ENCODE measurements at regions not wholly inside any gene's neighbourhood (a gene's known extent, or its start where the extent isn't known, plus 50 kb on each side); places are given as distances from the start of the nearest gene placed in this dataset.

DNA sequence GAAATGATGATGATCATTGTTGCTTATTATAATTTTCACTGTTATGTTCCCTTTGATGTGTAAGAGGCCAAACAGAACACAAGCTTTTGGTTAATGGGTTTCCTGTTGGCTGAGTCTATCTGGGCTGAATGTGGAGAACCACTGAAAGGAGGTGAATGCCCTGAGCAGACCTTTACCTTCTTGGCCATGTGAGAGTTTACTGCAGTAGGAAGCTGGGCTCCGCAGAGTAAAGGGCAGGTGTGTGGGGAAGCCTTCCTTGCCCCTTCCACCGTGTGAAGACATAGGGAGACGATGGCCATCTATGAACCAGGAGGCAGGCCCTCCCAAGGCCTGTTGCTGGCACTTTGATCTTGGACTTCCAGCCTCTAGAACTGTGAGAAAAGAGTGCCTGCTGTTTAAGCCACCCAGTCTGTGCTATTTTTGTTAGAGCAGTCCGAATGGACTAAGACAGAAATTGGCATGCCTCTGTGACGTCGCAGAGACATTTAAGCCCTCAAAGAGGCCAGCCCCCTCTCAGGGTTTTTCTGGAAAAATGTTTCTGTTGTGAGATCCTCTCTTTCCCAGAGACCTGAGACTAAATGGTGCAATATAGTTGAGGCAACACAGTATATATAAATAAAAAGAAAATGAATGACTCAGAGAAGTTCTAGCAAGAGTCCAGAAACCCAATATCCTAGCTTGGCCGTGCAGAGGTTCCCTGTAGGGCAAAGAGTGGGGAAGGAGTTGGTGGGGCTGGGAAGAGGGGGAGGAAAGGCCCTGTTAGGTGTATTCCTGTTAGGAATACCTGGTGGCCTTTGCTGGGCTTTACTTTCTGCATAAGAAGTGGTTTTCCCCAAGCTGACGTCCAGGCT lies 121.9 kb upstream of the LGALSL start:
- Histone ChIP-seq H3K27ac (ENCODE audit: low read depth, low read length) (no peak overlapping the region), H3K27me3 (ENCODE audit: insufficient read depth, low read length, poor library complexity, severe bottlenecking) (no peaks in the 10 kb centered on the region), H3K9me3 (ENCODE audit: low read length) (no peaks in the 10 kb centered on the region), H3K4me3 (ENCODE audit: low read length) (no peak overlapping the region), H3K36me3 (ENCODE audit: insufficient read depth, low read length) (no peaks in the 10 kb centered on the region), H3K4me1 (ENCODE audit: insufficient read depth, low read length) (peaks cover 24% of the 10 kb centered on the region)
- Mint-ChIP-seq H3K4me1 (peaks cover 18 to 21% (median 20%) of the 10 kb centered on the region in 3 donors), H3K27me3 (peaks cover 0 to 1% of the 10 kb centered on the region in 2 donors), H3K27ac (peak overlapping the region in 1 of 8 donors; percentile 38), H3K4me3 (no peak overlapping the region), H3K9me3 (no peaks in the 10 kb centered on the region), H3K36me3 (no peaks in the 10 kb centered on the region)
- ChIA-PET POLR2A (no interaction called here), CTCF (interaction anchor here (0.9 to 9.6 kb wide), 18 partner anchors 8 to 536 kb away, joined by 3 to 184 read pairs (median 5); partner anchors contain the start of gene AFTPH)
- DNase-seq: no peak

DNA sequence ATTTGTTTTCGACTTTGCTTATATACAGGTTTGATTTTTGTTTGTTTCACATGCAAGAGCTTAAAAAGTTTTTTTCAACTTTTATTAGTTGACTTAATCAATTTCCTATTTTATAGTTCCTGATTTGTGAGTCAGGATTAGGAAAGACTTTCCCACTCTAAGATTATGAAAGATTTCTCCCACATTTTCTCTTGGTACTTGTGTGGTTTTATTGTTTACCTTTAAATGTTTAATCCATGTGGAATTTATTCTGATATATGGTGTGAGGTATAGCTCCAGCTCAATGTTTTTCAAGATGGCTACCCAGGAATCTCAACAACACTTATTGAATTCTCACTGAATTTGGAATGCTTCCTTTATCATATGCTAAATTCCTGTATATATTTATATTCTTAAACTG lies 117.8 kb upstream of the LGALSL start:
- H3K27me3 Mint-ChIP-seq: peaks cover 1 to 3% of the 10 kb centered on the region in 2 donors
- peaks cover 4 to 7% (median 5%) of the 10 kb centered on the region in 3 donors for H3K4me1 Mint-ChIP-seq
- no peak overlapping the region for H3K27ac Mint-ChIP-seq
- DNase-seq: no peak
- ChIA-PET POLR2A (no interaction called here), CTCF (interaction anchor here (1.4 kb wide), 1 partner anchor 8 kb away, joined by 3 read pairs; no protein-coding TSS in a partner anchor)
- Histone ChIP-seq H3K4me1 (ENCODE audit: insufficient read depth, low read length) (peaks cover 1% of the 10 kb centered on the region), H3K9me3 (ENCODE audit: low read length) (no peaks in the 10 kb centered on the region), H3K27ac (ENCODE audit: low read depth, low read length) (no peak overlapping the region), H3K36me3 (ENCODE audit: insufficient read depth, low read length) (no peaks in the 10 kb centered on the region), H3K4me3 (ENCODE audit: low read length) (no peak overlapping the region), H3K27me3 (ENCODE audit: insufficient read depth, low read length, poor library complexity, severe bottlenecking) (no peaks in the 10 kb centered on the region)
- peaks cover 0 to 1% (median 0%) of the 10 kb centered on the region in 3 donors for H3K36me3 Mint-ChIP-seq
- H3K9me3 Mint-ChIP-seq: no peaks in the 10 kb centered on the region
- no peak overlapping the region for H3K4me3 Mint-ChIP-seq

DNA sequence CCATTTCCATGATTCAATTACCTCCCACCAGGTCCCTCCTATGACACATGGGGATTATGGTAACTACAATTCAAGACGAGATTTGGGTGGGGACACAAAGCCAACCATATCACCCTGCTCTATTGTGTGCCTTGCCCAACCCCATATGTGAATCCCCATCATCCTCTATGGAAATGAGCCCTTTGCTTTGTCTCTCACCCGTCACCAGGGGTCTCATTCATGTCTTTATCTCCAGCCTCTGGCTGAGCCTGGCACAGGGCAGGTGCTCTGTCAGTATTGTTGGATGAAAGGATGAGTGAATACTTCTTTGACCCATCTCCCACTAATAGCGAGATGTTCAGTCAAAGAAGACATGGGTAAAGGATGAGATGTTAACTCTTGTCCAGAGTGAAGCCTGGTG lies 116.6 kb upstream of the LGALSL start:
- ChIA-PET POLR2A (no interaction called here), CTCF (interaction anchor here (1.0 to 1.4 kb wide), 2 partner anchors 9 kb away, joined by 3 read pairs; no protein-coding TSS in a partner anchor)

DNA sequence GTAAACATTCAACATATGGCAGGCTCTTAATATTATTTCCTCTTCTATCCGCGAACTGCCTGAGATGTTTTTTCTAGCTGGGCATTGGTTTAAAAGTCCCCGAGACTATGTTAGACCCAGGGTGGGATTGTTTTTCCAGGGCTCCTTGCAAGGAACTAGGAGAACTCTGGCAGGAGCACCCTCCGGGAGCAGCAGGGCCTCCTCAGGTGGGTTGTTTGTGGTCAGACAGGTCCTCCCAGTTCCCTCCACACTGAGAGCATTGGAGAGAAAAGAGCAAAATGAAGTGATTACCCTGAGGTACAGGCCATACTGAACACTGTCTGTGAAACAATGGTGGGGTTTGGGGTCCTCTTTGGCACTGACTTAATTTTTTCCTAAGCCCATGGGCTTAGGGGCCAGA lies 115.9 kb upstream of the LGALSL start:
- ChIA-PET CTCF (interaction anchor here (1.0 kb wide), 1 partner anchor 10 kb away, joined by 3 read pairs; no protein-coding TSS in a partner anchor), POLR2A (no interaction called here)
- Mint-ChIP-seq H3K9me3 (no peaks in the 10 kb centered on the region), H3K36me3 (peaks cover 0 to 1% (median 0%) of the 10 kb centered on the region in 3 donors), H3K4me3 (no peak overlapping the region), H3K27me3 (peaks cover 1 to 7% of the 10 kb centered on the region in 2 donors), H3K27ac (no peak overlapping the region), H3K4me1 (peaks cover 4 to 7% (median 5%) of the 10 kb centered on the region in 3 donors)
- H3K4me3 ChIP-seq (ENCODE audit: low read length): no peak overlapping the region
- no peak overlapping the region for H3K27ac ChIP-seq (ENCODE audit: low read depth, low read length)
- H3K9me3 ChIP-seq (ENCODE audit: low read length): no peaks in the 10 kb centered on the region
- H3K27me3 ChIP-seq (ENCODE audit: insufficient read depth, low read length, poor library complexity, severe bottlenecking): no peaks in the 10 kb centered on the region
- H3K36me3 ChIP-seq (ENCODE audit: insufficient read depth, low read length): no peaks in the 10 kb centered on the region
- no peaks in the 10 kb centered on the region for H3K4me1 ChIP-seq (ENCODE audit: insufficient read depth, low read length)
- no peak for DNase-seq

More for the DNA sequence above, 116.6 kb upstream of the LGALSL start:
- no peaks in the 10 kb centered on the region for H3K27me3 ChIP-seq (ENCODE audit: insufficient read depth, low read length, poor library complexity, severe bottlenecking)
- Mint-ChIP-seq H3K27ac (no peak overlapping the region), H3K4me1 (peaks cover 4 to 7% (median 5%) of the 10 kb centered on the region in 3 donors), H3K9me3 (no peaks in the 10 kb centered on the region), H3K27me3 (peaks cover 1 to 4% of the 10 kb centered on the region in 2 donors), H3K36me3 (peaks cover 0 to 1% (median 0%) of the 10 kb centered on the region in 3 donors), H3K4me3 (no peak overlapping the region)
- H3K4me1 ChIP-seq (ENCODE audit: insufficient read depth, low read length): no peaks in the 10 kb centered on the region
- no peak for DNase-seq
- no peaks in the 10 kb centered on the region for H3K9me3 ChIP-seq (ENCODE audit: low read length)
- no peak overlapping the region for H3K4me3 ChIP-seq (ENCODE audit: low read length)
- H3K36me3 ChIP-seq (ENCODE audit: insufficient read depth, low read length): no peaks in the 10 kb centered on the region
- no peak overlapping the region for H3K27ac ChIP-seq (ENCODE audit: low read depth, low read length)

DNA sequence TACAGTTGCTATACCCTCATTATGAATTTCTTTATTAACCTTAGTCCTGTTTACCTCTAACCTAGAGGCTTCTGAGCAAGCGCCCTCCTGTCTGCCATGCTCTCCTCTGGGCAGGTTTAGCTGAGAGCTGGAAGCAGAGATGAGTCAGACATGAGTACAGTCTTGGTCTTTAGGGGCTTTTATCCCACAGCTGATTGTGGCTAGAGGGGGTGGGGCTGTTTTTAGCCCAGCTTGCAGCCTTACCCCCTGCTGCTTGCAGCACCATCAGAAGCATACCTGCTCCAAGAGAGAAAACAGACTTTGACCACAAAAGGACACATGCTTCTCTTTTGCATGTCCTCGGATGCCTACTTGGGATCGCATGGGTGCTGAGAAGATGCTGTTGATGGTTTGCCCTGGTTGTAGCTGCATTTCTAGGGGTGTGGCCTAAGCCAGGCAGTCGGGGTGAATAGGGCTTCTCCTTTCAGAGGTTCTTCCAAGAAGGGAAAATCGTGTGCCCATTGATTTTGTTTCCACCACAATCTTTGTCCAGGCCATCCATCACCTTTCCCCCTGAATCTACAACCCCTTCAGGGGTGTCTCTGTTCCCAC lies 115.0 kb upstream of the LGALSL start:
- Histone ChIP-seq H3K27me3 (ENCODE audit: insufficient read depth, low read length, poor library complexity, severe bottlenecking) (no peaks in the 10 kb centered on the region), H3K4me1 (ENCODE audit: insufficient read depth, low read length) (no peaks in the 10 kb centered on the region), H3K36me3 (ENCODE audit: insufficient read depth, low read length) (no peaks in the 10 kb centered on the region), H3K4me3 (ENCODE audit: low read length) (no peak overlapping the region), H3K27ac (ENCODE audit: low read depth, low read length) (no peak overlapping the region), H3K9me3 (ENCODE audit: low read length) (no peaks in the 10 kb centered on the region)
- H3K27me3 Mint-ChIP-seq: peaks cover 1 to 7% of the 10 kb centered on the region in 2 donors
- peaks cover 0 to 1% (median 0%) of the 10 kb centered on the region in 3 donors for H3K36me3 Mint-ChIP-seq
- no peaks in the 10 kb centered on the region for H3K9me3 Mint-ChIP-seq
- POLR2A ChIA-PET: no interaction called here
- DNase-seq: peak in 1 of 5 donors; percentile 7
- no peak overlapping the region for H3K4me3 Mint-ChIP-seq
- CTCF ChIA-PET: interaction anchor here (1.2 to 3.1 kb wide), 2 partner anchors 8 to 12 kb away, joined by 3 to 19 read pairs; no protein-coding TSS in a partner anchor
- peak overlapping the region in 1 of 8 donors; percentile 89 for H3K27ac Mint-ChIP-seq
- peaks cover 4 to 7% (median 5%) of the 10 kb centered on the region in 3 donors for H3K4me1 Mint-ChIP-seq

DNA sequence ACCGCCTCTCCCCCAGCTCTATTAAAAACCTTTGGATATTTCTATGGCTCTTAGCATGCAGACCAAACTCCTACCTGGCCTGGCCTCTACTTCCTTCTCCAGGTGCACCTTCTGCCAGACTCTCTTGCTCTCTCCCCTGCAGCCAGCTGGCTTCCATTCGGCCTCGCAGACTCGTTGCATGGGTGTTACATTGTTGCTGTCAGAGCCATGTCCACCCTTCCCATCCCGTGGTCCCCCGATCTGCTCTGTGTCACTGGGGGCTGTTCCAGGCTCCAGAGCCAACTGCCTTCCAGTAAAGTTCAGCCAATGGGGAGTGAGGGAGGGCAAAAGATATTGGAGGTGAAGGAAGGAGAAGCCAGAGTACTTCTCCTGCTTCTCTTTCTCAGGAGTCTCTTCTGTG lies 112.5 kb upstream of the LGALSL start:
- Mint-ChIP-seq H3K4me3 (no peak overlapping the region), H3K36me3 (peaks cover 0 to 1% (median 0%) of the 10 kb centered on the region in 3 donors), H3K27ac (no peak overlapping the region), H3K4me1 (peaks cover 4 to 7% (median 5%) of the 10 kb centered on the region in 3 donors), H3K9me3 (no peaks in the 10 kb centered on the region), H3K27me3 (peaks cover 1 to 11% of the 10 kb centered on the region in 2 donors)
- DNase-seq: no peak
- ChIA-PET CTCF (interaction anchor here (3.1 kb wide), 1 partner anchor 11 kb away, joined by 19 read pairs; no protein-coding TSS in a partner anchor), POLR2A (no interaction called here)
- Histone ChIP-seq H3K4me1 (ENCODE audit: insufficient read depth, low read length) (no peaks in the 10 kb centered on the region), H3K27me3 (ENCODE audit: insufficient read depth, low read length, poor library complexity, severe bottlenecking) (no peaks in the 10 kb centered on the region), H3K9me3 (ENCODE audit: low read length) (no peaks in the 10 kb centered on the region), H3K36me3 (ENCODE audit: insufficient read depth, low read length) (no peaks in the 10 kb centered on the region), H3K27ac (ENCODE audit: low read depth, low read length) (no peak overlapping the region), H3K4me3 (ENCODE audit: low read length) (no peak overlapping the region)

DNA sequence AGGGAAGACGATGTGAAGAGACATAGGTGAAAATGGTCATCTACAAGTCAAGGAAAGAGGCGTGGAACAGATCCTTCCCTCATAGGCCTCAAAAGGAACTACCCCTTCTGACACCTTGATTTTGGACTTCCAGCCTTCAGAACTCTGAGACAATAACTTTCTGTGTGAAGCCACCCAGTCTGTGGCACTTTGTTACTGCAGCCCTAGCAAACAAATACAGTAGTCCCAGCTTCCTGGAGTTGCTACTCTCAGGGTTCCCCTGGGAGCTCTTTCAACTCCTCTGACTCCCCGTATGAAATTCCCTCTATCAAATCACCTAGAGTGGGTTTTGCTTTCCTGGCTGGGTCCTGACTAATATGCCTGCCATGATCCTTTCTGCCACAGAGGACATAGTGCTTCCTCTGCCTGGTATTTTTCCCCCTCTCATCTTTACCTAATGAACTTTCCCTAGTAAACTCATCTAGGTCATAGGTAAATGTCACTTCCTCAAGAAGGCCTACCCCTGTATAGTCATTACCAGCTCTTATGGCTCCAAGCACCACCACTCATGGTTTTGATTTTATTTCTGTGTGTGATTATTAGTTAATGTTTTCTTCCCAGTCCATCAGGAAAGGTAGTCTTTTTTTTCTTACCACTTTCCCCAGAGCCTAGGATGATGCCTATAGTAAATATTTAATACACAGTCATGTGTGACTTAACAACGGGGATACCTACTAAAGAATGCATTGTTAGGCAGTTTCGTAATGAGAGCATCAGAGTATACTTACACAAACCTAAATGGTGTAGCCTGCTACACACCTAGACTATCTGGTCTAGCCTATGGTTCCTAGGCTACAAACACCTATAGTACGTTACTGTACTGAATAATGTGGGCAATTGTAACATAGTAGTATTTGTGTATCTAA lies 111.5 kb upstream of the LGALSL start:
- H3K4me1 ChIP-seq (ENCODE audit: insufficient read depth, low read length): no peaks in the 10 kb centered on the region
- H3K27ac ChIP-seq (ENCODE audit: low read depth, low read length): no peak overlapping the region
- peaks cover 4 to 7% (median 5%) of the 10 kb centered on the region in 3 donors for H3K4me1 Mint-ChIP-seq
- no peak for DNase-seq
- no peaks in the 10 kb centered on the region for H3K9me3 ChIP-seq (ENCODE audit: low read length)
- H3K36me3 Mint-ChIP-seq: peaks cover 0 to 1% (median 0%) of the 10 kb centered on the region in 3 donors
- H3K9me3 Mint-ChIP-seq: no peaks in the 10 kb centered on the region
- H3K36me3 ChIP-seq (ENCODE audit: insufficient read depth, low read length): no peaks in the 10 kb centered on the region
- CTCF ChIA-PET: no interaction called here
- no peaks in the 10 kb centered on the region for H3K27me3 ChIP-seq (ENCODE audit: insufficient read depth, low read length, poor library complexity, severe bottlenecking)
- no peak overlapping the region for H3K27ac Mint-ChIP-seq
- H3K4me3 ChIP-seq (ENCODE audit: low read length): no peak overlapping the region
- no peak overlapping the region for H3K4me3 Mint-ChIP-seq
- peaks cover 1 to 18% of the 10 kb centered on the region in 2 donors for H3K27me3 Mint-ChIP-seq
- POLR2A ChIA-PET: no interaction called here

All from CD8-positive, alpha-beta memory T cell (primary cell).